HG03442 (cell line): ENCODE measurements at regions not wholly inside any gene's neighbourhood (a gene's known extent, or its start where the extent isn't known, plus 50 kb on each side); places are given as distances from the start of the nearest gene placed in this dataset.

Source experiments
- ATAC-seq: cut with Tn5 transposase; IDR thresholded peaks from one replicate; pipeline ENCODE4 v1.9.1; 2021; ENCODE audit warnings: mild to moderate bottlenecking, moderate library complexity; ENCODE audit not compliant: unreplicated experiment

DNA sequence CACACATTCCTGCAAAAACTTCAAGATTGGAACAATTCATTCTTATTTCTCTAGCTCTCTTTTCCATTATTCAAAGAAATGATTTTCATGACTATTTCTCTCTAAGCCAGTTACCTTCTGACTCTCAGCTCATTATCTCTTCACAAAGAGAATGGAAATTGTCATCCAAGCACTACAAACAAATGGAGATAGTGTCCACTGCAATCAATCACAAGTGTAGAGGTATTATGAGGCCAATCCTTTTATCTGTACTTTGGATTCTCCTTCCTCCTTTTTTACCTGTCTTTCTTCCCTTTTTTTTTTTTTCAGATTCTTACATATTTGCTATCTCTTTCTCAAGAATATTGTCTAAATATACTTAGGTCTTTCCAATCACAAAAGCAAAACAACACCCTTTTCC is 497.7 kb upstream of the MEF2C start:
- no peak for ATAC-seq

DNA sequence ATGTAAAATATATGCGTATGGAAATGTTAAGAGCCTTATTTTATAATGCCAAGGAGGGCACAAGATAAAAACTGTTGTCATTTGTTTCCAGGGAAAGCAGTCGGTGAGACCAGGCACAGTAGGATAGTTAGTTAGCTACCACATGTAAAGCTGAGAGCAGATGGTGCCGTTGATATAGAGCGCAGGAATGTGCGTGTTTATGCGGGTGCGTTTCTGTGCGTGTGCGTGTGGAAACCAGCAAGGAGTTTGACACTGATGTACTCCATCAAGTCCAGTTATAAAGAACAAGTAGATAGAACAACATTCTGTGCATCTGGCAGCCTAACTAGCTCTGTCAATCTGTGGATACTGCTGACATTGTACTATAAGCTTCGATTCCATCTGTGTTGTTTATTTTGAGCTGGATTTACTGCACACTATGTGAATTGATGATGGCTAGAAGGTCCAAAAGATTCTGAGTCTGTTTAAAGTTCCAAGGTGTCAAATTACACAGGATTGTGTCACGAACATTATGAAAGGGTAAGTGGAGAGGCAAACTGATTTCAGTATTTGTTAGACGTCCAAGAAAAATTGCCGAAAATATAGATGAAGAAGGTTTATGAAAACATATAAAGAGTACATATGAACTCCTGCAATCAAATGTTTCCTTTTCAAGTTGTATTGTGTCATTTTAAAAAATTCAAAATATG is 494.9 kb upstream of the MEF2C start:
- no peak for ATAC-seq

- no peak for ATAC-seq
Observed at GRCh38 chr5:89374818-89375521, 492.0 kb upstream of the MEF2C start.

DNA sequence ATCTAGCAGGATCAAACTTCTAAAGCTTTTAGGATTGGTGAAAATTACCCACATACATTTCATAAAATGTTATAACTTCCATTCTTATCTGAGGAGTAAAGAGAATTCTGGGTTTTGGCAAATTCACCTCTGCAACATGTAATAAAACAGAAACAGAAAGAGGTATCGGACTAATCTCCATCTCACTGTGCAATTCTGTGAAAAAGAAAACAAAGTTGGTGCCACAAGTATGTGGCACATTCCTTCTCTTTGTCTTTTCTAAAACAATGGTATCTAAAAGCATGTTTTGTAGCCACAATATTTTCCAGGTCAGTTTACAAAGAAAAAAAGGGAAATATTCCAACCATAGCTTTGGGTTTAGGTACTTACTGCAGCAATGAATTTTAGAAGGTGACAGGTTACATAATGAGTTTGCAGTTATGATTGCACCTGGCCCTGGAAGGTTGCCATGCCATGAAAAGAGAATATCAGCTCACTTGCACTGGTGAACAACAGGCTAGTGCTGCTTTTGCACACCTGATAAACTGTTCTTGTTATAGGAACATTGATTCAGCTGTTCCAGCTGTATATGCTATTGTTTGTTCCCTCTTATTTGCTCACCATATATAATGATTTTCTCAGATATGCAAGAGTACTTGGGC is 491.3 kb upstream of the MEF2C start:
- ATAC-seq = peak; percentile 43

DNA sequence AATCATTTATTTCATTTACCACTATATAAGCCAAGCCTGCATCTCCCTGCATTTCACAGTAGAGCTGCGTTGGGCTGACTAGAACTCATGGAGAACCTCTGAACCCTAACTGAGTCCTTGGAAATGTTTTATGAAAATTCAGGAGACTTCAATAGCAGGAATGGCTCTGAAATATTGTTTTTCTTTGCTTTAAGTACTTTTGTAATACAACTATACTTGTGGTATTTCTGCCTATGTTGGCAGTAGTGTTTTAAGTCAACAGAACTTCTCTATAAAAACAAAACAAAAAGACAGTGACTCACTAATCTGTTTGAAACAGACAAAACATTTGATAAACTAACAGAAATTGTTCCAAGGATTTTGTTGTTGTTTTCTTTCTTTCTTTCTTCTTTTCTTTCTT is 489.2 kb upstream of the MEF2C start:
- no peak for ATAC-seq

DNA sequence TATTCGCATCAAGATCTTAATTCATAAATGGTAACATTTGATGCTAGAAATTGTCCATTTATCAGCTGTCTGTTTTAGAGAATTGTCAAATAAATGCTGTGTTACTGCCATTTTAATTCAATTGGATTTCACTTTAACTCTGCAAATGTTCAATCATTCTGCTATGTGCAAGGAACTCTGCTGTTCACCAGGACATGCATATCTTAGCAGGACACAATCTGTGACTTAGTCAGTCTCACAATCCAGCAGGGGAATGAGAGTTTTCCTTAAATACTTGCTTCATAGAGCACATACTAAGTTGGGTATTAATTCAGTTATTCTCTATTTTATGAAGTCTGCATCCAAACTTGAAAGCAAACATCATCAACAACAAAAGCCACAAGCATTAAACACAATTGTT is 488.7 kb upstream of the MEF2C start:
- no peak for ATAC-seq

DNA sequence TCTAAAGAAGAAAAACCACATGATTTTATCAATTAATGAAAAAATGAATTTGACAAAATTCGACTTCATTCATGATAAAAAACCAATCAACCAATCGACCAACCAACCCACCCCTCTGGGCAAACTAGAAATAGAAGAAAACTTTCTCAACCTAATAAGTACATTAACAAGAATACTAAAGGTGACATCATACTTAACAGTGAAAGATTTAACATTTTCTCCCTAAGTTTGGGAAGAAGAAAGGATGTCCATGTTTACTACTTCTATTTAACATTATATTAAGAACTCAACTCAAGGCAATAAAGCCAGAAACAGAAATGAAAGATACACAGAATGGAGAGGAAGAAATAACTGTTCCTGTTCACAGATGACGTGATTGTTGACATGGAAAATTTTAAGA is 476.1 kb upstream of the MEF2C start:
- ATAC-seq = no peak

GRCh38 chr5:89353837-89354551 is 471.0 kb upstream of the MEF2C start:
- no peak for ATAC-seq

- no peak for ATAC-seq
Observed at GRCh38 chr5:89351975-89352374, 469.0 kb upstream of the MEF2C start.

DNA sequence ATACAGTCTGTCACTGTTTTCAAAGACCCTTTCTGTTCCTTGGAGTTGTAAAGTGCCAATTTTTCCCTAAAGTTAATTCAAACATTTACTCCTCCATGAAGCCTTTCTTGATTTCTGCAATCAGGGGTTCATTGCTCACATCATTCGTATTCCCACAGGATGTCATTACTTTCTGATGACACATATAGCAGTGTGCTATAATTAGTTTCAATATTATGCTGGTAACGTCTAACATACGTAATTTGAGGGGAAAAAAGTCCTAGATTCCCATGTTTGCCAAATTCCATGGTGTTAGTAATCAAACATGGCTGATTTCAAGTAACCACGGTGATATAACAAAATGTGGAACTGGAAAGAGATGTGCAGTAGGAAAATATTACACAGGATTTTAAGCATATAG is 468.2 kb upstream of the MEF2C start:
- ATAC-seq = no peak

- ATAC-seq = no peak
Observed at GRCh38 chr5:89350684-89351083, 467.7 kb upstream of the MEF2C start.

GRCh38 chr5:89349246-89349980 is 466.4 kb upstream of the MEF2C start:
- ATAC-seq = no peak

- no peak for ATAC-seq
Observed at GRCh38 chr5:89346573-89346972, 463.6 kb upstream of the MEF2C start.

DNA sequence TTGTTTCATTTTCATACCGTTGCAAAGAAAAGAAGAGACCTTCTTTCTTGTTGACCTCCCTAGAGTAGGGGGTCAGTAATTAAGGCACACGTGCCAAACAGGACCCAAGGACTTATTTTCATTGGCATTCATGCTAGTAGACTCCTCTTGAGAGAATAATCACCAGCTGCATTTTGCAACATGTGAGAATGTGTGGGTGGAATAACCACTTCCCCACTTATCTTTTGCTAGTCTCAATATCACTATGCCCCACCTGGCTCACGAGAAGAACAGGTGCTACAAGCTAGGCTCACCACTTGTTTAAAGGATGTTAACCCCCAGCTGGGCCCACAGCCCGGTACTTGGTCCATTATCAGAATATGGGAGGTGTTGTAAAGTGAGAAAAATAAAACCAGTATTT is 460.7 kb upstream of the MEF2C start:
- ATAC-seq = peak; percentile 88

GRCh38 chr5:89342106-89342876 is 459.3 kb upstream of the MEF2C start:
- peak; percentile 35 for ATAC-seq

DNA sequence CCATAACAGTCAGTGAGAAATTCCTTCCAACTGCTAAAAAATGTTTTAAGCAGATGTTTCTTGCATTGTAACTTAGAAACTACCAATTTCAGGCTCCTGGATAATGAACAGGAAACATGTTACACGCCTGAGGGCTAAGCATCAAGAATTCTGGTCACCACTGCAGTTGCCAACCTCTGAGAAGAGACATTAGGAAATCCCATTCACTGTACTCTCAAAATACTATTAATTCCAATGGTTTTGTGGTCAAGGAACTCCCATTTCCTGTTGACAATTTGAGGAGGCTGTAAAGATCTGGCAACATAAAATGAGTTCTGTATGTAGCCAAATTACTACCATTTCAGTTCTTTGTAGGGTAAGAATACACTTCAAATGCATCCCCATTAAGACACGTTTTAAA is 456.0 kb upstream of the MEF2C start:
- no peak for ATAC-seq

DNA sequence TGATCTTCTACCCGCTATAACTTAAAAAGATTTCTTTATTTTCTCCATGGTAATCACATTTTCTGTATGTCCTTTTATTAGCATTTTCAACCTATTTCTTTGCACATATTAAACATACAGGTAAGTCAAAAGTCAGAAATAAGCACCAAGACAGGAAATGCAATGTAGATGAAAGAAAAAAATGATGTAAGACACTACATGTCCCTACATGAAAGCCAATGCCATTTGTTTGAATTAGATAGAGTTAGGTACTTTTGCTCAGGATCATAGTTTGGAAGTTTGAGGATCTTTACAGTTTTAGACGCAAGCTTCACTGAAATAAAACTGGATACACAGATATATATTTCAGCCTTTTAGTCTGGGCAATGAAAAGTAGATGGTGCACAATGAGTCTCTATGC is 453.1 kb upstream of the MEF2C start:
- ATAC-seq = no peak

- ATAC-seq = no peak
Observed at GRCh38 chr5:89330140-89330539, 447.2 kb upstream of the MEF2C start.

- ATAC-seq = no peak
Observed at GRCh38 chr5:89327608-89328007, 444.6 kb upstream of the MEF2C start.

GRCh38 chr5:89324990-89325389 is 442.0 kb upstream of the MEF2C start:
- no peak for ATAC-seq
